HG03280 (cell line): ENCODE measurements at regions not wholly inside any gene's neighbourhood (a gene's known extent, or its start where the extent isn't known, plus 50 kb on each side); places are given as distances from the start of the nearest gene placed in this dataset.
A peak's percentile ranks its signal among the peaks of the same experiment; 100 is the strongest.
"Not testable (repeated sequence)": the region's sequence is repeated elsewhere in the genome, so short reads cannot be mapped to it uniquely, and the experiment has no call there.

ENCODE experiments used
- ATAC-seq: cut with Tn5 transposase; IDR thresholded peaks from one replicate; pipeline ENCODE4 v1.9.1; 2021; ENCODE audit warnings: mild to moderate bottlenecking, moderate library complexity; ENCODE audit not compliant: unreplicated experiment

DNA sequence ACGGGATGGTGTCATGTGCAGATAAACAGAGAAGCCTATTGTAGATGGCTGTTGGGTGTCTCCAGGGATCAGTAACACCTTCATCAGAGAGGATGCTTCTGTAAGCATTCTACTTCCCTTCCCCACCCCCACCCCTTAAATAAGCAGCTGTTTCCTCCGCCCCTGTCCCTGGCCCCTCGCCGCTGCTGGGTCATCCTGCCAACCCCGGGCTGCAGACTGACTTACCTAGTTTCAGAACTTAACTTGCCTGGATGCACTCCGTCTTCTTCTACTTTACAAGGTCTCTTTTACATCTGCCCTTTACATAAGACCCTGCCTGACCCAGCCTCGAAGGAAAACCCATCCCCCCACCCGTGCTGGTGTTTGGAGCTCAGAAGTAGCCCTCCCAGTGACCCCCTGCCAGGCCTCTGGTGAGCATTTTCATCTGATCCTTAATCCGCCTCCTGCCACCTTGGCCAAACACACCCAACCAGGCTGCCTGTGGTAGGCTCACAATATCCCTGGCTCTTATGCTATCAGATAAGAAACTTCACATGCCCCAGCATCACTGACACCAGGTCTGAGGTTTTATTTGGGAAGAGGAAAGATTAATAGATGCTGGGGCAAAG lies 103.0 kb upstream of the HES1 start:
- no peak for ATAC-seq

GRCh38 chr3:194034346-194035336 lies 101.3 kb upstream of the HES1 start:
- ATAC-seq, result no peak

DNA sequence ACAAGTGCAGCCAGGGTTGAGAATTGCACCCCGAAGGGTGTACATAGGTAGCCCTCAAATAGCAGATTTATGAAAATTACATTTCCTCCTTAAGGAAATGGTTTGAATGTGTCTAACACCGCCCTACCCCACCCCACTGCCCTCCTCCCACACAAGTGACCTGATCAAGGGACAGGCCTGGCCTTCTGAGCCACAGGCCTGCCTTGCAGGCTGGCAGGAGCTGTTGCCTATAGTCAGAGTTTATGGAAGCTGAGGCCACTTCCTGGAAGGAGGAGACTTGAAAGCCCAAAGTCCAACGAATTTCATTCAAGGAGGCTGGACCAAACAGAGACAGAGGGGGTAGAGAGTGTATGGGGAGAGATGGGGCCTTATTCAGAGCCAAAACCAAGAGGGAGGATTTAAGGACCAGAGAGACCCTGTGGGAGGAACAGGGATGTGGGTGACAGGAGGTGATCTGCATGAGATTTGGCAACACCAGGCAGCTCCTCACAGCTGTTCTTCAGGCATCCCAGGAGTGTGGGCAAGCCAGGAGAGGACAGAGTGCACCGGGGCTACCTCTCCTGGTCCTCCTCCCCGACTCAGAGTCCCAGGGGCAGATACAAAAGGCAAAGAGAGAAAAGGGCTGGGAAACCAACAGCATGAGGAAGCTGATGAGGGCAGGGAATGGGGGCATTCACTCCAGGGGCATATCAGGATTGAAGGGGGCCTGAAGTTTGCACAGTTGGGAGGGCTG lies 100.4 kb upstream of the HES1 start:
- no peak for ATAC-seq

- no peak for ATAC-seq
Observed at GRCh38 chr3:194036842-194037241, 99.1 kb upstream of the HES1 start.

DNA sequence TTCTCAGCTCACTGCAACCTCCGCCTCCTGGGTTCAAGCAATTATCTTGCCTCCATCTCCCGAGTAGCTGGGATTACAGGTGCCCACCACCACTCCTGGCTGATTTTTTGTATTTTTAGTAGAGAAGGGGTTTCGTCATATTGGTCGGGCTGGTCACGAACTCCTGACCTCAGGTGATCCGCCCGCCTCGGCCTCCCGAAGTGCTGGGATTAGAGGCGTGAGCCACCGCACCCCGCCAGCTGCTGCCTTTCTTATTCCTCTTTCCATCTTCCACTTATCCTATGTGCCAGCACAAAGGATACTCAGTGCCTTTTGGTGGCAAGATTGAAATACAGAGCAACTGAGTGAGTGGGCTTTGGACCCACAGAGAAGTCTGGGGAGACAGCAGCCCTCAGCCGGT lies 97.6 kb upstream of the HES1 start:
- not testable (repeated sequence) for ATAC-seq

DNA sequence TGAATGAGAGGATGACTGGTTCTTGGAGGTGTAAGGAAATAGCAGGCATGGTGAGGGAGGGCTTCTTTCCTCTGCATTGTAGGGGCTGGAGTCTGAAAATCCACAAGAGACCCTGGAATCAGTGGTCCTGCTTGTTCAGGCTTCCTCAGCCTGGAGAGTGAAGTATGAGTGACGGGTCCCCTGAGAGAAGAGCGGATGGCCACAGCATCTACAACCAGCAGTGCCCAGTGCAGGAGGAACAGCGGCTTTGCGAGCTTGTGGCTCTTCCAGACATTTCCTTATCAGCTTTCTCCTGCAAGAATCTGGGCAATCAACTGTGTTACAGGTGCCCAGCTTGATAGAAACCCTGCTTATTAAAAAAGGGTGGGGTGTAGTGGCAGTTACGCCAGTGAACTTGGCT lies 97.0 kb upstream of the HES1 start:
- no peak for ATAC-seq

GRCh38 chr3:194040516-194041273 lies 95.3 kb upstream of the HES1 start:
- ATAC-seq, result no peak

DNA sequence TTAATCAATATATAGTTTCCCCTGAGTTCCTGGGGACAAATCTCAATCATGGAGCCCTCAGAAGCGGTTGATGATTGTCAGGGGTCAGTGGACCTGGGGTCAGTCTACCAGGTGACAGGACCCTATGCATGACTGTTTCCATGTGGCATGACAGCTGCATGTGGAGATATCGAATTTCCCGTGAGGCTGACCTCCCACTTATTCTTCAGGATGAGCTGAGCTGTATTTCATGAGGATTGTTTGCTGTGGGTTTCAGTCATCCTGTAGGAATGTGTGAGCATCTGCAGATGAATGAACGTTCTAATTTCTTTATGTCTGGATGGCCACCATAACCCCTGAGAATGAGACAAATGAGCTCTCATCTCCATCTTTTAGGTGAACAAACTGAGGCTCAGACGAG lies 93.0 kb upstream of the HES1 start:
- ATAC-seq, result no peak

GRCh38 chr3:194043516-194043915 lies 92.4 kb upstream of the HES1 start:
- no peak for ATAC-seq

GRCh38 chr3:194045289-194045688 lies 90.7 kb upstream of the HES1 start:
- ATAC-seq, result peak; percentile 77

- no peak for ATAC-seq
Observed at GRCh38 chr3:194045919-194046318, 90.0 kb upstream of the HES1 start.

GRCh38 chr3:194046531-194046930 lies 89.4 kb upstream of the HES1 start:
- no peak for ATAC-seq

GRCh38 chr3:194046995-194047645 lies 88.8 kb upstream of the HES1 start:
- no peak for ATAC-seq

- no peak for ATAC-seq
Observed at GRCh38 chr3:194049394-194049793, 86.6 kb upstream of the HES1 start.

DNA sequence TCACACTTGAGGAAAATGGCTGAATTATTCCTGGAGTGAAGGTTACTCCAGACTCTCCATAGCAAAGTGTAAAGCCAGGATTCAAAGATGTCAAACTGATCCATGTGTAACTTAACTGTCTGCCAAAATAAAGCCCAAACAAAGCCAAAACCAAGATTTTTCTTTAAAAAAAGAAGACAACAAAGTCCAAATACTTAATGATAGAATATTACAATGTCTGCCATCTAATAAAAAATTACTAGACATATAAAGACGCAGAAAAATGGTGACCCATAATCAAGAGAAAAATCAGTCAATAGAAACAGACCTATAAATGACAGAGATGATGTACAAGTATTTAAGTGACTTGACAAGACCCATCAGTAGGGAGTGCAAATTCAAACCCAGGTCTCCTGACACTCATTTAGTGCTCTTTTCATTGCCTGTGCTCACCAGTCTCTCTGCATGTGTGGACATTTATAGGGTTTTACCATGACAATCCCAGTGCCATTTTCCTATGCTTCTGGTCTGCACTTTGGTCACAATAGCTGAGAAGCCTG lies 85.1 kb upstream of the HES1 start:
- no peak for ATAC-seq

GRCh38 chr3:194051366-194052149 lies 84.4 kb upstream of the HES1 start:
- ATAC-seq, result no peak

DNA sequence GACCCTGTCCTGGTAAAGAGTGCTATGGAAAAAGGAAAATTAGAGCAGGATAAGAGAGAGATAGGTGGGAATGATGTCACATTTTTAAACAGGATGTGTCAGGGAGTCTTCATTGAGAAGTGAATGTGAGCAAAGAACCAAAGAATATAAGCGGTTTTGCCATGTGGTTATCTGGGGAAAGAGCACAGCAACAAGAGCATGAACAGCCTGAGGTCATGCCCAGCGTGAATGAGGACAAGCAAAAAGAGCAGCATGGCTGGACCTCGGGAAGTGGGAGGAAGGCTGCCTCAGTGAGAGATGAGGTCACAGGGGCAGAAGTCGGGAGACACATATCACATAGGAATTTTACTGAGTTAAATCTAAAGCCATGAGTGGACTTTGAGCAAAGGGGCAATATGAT lies 82.8 kb upstream of the HES1 start:
- ATAC-seq, result no peak

DNA sequence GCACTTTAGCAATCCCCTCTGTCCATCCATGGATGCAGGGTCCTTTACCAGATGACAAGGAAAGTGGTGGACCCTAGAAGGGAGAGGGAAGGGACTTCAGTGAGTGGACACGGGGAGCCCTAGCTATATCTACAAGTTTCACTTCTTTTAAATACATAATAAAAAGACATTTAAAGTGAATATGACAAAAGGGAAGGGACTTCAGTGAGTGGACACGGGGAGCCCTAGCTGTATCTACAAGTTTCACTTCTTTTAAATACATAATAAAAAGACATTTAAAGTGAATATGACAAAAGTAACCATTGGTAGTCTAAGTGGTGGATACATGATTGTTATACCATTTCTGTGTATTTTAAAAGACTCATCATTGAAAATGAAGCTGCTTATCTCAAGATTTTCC lies 81.9 kb upstream of the HES1 start:
- no peak for ATAC-seq

- no peak for ATAC-seq
Observed at GRCh38 chr3:194054540-194054939, 81.4 kb upstream of the HES1 start.
